T-cell (primary cell): ENCODE measurements at regions not wholly inside any gene's neighbourhood (a gene's known extent, or its start where the extent isn't known, plus 50 kb on each side); places are given as distances from the start of the nearest gene placed in this dataset.

ENCODE experiments used
- ATAC-seq, 4 experiments: fragments of 200-7000 bp in 3 of 4; fragments of 150-1000 bp in 1 of 4; cut with Tn5 transposase; replicated peaks in 1 of 4; 1 replicate in 3 of 4; 2 replicates in 1 of 4; pipeline ENCODE4 v1.10.0; 2021; ENCODE audit warnings: moderate library complexity in 3 of 4, mild to moderate bottlenecking in 2 of 4, moderate number of reproducible peaks in 1 of 4
- CTCF ChIA-PET, 2 donors: fragments of 300-600 bp; sonication (Branson Sonifier 250); formaldehyde crosslinking; loops; one replicate each; lab custom pipeline; 2022; ENCODE audit warnings: antibody characterized with exemption in 2 of 2; lab: Charles Lee
- POLR2A ChIA-PET, 2 donors: fragments of 300-600 bp; sonication (Branson Sonifier 250); formaldehyde crosslinking; loops; one replicate each; lab custom pipeline; 2022; ENCODE audit warnings: antibody characterized with exemption in 2 of 2; lab: Charles Lee
- DNase-seq, 35 experiments: peaks; one replicate each; pipeline versions ENCODE4 v3.0.0 to v3.0.0-alpha.2; 2013 to 2023
- H3K27ac ChIP-seq: one replicate; pipeline ENCODE4 v1.5.1; 2013; ENCODE audit warnings: low read length
- H3K27me3 ChIP-seq, 2 experiments: replicated peaks in 1 of 2; 1 replicate in 1 of 2; 2 replicates in 1 of 2; pipeline versions ENCODE4 v1.6.1 to v1.7.0; 2013; ENCODE audit warnings: low read length in 1 of 2, mixed read lengths in 1 of 2; ENCODE audit not compliant: control insufficient read depth in 2 of 2, insufficient read depth in 2 of 2; ENCODE audit errors: extremely low read depth in 1 of 2
- H3K36me3 ChIP-seq, 2 donors: 1 replicate in 1 of 2; 2 replicates in 1 of 2; pipeline versions ENCODE4 v1.6.1 to v1.7.0; 2013; ENCODE audit warnings: low read length in 1 of 2; ENCODE audit not compliant: control insufficient read depth in 2 of 2, insufficient read depth in 1 of 2; ENCODE audit errors: extremely low read depth in 1 of 2
- H3K4me1 ChIP-seq, 2 experiments: 1 replicate in 1 of 2; 2 replicates in 1 of 2; pipeline versions ENCODE4 v1.6.1 to v1.7.0; 2013; ENCODE audit warnings: low read length in 2 of 2, mixed read lengths in 1 of 2; ENCODE audit not compliant: insufficient read depth in 2 of 2, control insufficient read depth in 1 of 2; ENCODE audit errors: extremely low read depth in 1 of 2
- H3K4me3 ChIP-seq, 2 donors: 1 replicate in 1 of 2; 2 replicates in 1 of 2; pipeline versions ENCODE4 v1.5.1 to v1.7.0; 2013; ENCODE audit warnings: mild to moderate bottlenecking in 2 of 2, low read length in 1 of 2, moderate library complexity in 1 of 2; ENCODE audit not compliant: control insufficient read depth in 1 of 2; ENCODE audit errors: extremely low read depth in 1 of 2
- H3K9me3 ChIP-seq: 2 replicates; pipeline ENCODE4 v1.7.0; 2013
- H3K27ac Mint-ChIP-seq, 2 donors: one replicate each; pipeline ENCODE4 v1.8.0; 2020 to 2021; ENCODE audit warnings: mild to moderate bottlenecking in 2 of 2, mixed read lengths in 2 of 2
- H3K27me3 Mint-ChIP-seq, 2 donors: one replicate each; pipeline ENCODE4 v1.8.0; 2021 to 2022; ENCODE audit warnings: mixed read lengths in 2 of 2
- H3K36me3 Mint-ChIP-seq: one replicate; pipeline ENCODE4 v1.8.0; 2021; ENCODE audit warnings: mixed read lengths
- H3K4me1 Mint-ChIP-seq, 3 donors: one replicate each; pipeline ENCODE4 v1.8.0; 2020 to 2022; ENCODE audit warnings: mixed read lengths in 3 of 3, mild to moderate bottlenecking in 1 of 3
- H3K4me3 Mint-ChIP-seq, 3 donors: one replicate each; pipeline ENCODE4 v1.8.0; 2020 to 2022; ENCODE audit warnings: mild to moderate bottlenecking in 3 of 3, mixed read lengths in 3 of 3, moderate library complexity in 3 of 3
- H3K9me3 Mint-ChIP-seq, 3 donors: one replicate each; pipeline ENCODE4 v1.8.0; 2020 to 2022; ENCODE audit warnings: mixed read lengths in 3 of 3
- WGBS: methylation state at CpG from one replicate; pipeline ENCODE4 v1.1.5; 2013; ENCODE audit warnings: missing lambda C conversion rate; ENCODE audit not compliant: insufficient coverage; 5-methylcytosine and 5-hydroxymethylcytosine counted together

GRCh38 chr2:7915302-7916091 lies 766.4 kb upstream of the ID2 start:
- Mint-ChIP-seq H3K4me3 (no peak overlapping the region), H3K9me3 (no peaks in the 10 kb centered on the region), H3K4me1 (no peaks in the 10 kb centered on the region), H3K27ac (no peak overlapping the region), H3K36me3 (no peaks in the 10 kb centered on the region), H3K27me3 (no peaks in the 10 kb centered on the region)
- Histone ChIP-seq H3K27ac (no peak overlapping the region), H3K4me1 (no peaks in the 10 kb centered on the region), H3K36me3 (no peaks in the 10 kb centered on the region), H3K27me3 (no peaks in the 10 kb centered on the region), H3K4me3 (no peak overlapping the region), H3K9me3 (no peaks in the 10 kb centered on the region)
- ATAC-seq = no peak
- 92% methylated on average over 10 of the region's 14 CpGs for WGBS
- CTCF ChIA-PET = no interaction called here
- no peak for DNase-seq
- POLR2A ChIA-PET = no interaction called here

DNA sequence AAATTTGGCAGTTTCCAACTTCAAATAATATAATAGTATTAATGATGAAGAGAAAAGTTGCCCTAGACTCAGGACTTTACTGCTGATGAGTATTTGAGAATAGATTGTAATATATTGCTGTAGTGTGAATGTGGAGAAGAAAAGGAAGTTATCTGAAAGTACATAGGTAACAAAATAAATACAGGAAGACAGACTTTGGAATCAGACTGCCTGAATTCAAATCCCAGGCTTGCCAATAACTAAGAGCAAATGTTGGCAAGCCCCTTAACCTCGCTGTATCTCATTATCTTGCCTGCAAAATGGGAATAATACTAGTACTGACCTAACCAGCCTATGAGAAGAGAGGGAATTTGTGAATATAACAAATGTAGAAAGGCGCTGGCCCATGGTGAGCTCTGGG lies 765.2 kb upstream of the ID2 start:
- H3K4me1 ChIP-seq = no peaks in the 10 kb centered on the region
- H3K36me3 ChIP-seq = no peaks in the 10 kb centered on the region
- POLR2A ChIA-PET = no interaction called here
- H3K4me1 Mint-ChIP-seq = no peaks in the 10 kb centered on the region
- no peaks in the 10 kb centered on the region for H3K9me3 ChIP-seq
- H3K27me3 ChIP-seq = no peaks in the 10 kb centered on the region
- WGBS = 100% methylated on average over 1 of the region's 2 CpGs
- DNase-seq (no peak), ATAC-seq (no peak)
- no peak overlapping the region for H3K4me3 Mint-ChIP-seq
- H3K36me3 Mint-ChIP-seq = no peaks in the 10 kb centered on the region
- CTCF ChIA-PET = no interaction called here
- no peak overlapping the region for H3K27ac ChIP-seq
- no peaks in the 10 kb centered on the region for H3K27me3 Mint-ChIP-seq
- H3K9me3 Mint-ChIP-seq = no peaks in the 10 kb centered on the region
- H3K27ac Mint-ChIP-seq = no peak overlapping the region
- no peak overlapping the region for H3K4me3 ChIP-seq

DNA sequence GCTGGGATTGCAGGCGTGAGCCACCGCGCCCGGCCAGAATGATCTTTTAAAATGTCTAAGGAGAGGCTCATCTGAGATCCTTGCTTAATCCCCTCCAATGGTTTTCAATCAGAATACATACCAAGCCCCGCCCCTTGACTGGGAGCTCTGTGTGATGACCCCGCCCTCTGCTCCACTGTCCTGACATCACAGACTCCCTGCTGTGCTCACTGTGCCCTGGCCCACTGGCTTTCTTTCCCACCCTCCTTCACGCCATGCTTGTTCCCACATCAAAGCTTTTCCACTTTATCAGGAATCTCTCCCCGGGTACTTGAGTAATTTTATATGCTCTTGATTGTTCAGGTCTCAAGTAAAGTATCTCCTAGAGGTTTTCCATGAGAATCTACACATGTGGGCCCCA lies 762.3 kb upstream of the ID2 start:
- Mint-ChIP-seq H3K4me3 (no peak overlapping the region), H3K9me3 (peaks cover 0 to 9% (median 4%) of the 10 kb centered on the region in 3 donors), H3K27me3 (no peaks in the 10 kb centered on the region), H3K4me1 (no peaks in the 10 kb centered on the region), H3K27ac (no peak overlapping the region), H3K36me3 (no peaks in the 10 kb centered on the region)
- 100% methylated on average over 4 of the region's 8 CpGs for WGBS
- Histone ChIP-seq H3K36me3 (no peaks in the 10 kb centered on the region), H3K4me3 (no peak overlapping the region), H3K27ac (no peak overlapping the region), H3K27me3 (no peaks in the 10 kb centered on the region), H3K9me3 (no peaks in the 10 kb centered on the region), H3K4me1 (no peaks in the 10 kb centered on the region)
- ATAC-seq (no peak), DNase-seq (no peak)
- CTCF ChIA-PET = no interaction called here
- POLR2A ChIA-PET = no interaction called here

DNA sequence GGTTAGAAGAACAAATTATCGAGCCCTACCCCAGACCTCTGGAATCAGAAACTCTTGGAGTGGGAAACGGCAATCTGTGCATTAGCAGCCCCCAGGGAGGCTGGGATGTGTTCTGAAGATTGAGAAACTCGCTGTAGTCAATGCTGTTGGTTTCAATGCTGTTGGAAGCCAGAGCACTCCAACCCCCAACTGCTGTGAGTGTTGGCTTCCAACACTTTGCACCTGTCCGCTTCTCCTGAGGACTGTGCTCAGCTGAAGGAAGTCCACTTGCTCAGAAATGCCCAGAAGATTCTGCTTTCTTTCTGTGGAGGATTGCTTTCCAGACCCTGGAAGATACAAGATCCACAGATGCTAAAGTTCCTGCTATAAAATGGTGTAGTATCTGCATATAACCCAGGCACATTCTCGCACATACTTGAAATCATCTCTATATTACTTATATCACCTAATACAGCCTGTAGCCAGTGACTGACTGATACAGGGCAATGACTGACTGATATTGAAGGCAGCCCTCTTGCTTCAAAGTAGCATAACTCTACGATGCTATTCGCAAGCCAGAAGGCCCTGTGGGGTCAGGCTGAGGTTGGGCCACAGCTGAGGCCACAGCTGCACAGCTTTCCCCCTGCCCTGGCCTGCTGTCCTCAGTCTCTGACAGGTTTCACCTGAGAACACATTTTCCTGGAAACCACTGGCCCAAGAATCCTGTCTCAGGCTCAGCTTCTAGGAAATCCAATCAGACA lies 757.7 kb upstream of the ID2 start:
- Histone ChIP-seq H3K36me3 (no peaks in the 10 kb centered on the region), H3K9me3 (no peaks in the 10 kb centered on the region), H3K27me3 (no peaks in the 10 kb centered on the region), H3K4me3 (no peak overlapping the region), H3K27ac (no peak overlapping the region), H3K4me1 (no peaks in the 10 kb centered on the region)
- DNase-seq (no peak), ATAC-seq (no peak)
- no peaks in the 10 kb centered on the region for H3K36me3 Mint-ChIP-seq
- H3K27ac Mint-ChIP-seq = no peak overlapping the region
- H3K4me1 Mint-ChIP-seq = no peaks in the 10 kb centered on the region
- ChIA-PET POLR2A (no interaction called here), CTCF (no interaction called here)
- peaks cover 0 to 9% (median 4%) of the 10 kb centered on the region in 3 donors for H3K9me3 Mint-ChIP-seq
- WGBS = 66% methylated on average over 5 of the region's 7 CpGs
- H3K4me3 Mint-ChIP-seq = no peak overlapping the region
- H3K27me3 Mint-ChIP-seq = no peaks in the 10 kb centered on the region

DNA sequence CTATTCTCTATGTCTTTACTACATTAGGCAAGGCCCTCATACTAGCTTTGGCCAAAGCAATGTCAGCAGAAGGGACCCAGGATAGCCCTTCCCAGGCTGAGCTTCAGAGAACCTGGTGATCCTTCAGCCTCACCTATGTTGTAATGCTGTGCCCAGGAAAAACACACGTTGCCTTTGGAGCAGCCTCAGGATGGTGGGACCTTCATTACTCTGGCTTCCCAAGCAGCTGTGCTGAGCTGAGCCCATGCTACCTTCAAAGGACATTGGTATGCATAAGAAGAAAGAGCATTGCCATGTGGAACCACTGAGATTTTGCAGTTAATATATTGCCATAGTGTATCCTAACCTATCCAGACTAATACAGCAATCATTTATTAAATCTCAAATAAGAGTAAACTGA lies 756.4 kb upstream of the ID2 start:
- POLR2A ChIA-PET = interaction anchor here in 1 of 2 donors (0.6 kb wide), 1 partner anchor 560 kb away, joined by 10 read pairs; no protein-coding TSS in a partner anchor
- WGBS = 100% methylated on average over 1 of the region's 1 CpG

GRCh38 chr2:7927691-7928090 lies 754.2 kb upstream of the ID2 start:
- no peak overlapping the region for H3K4me3 Mint-ChIP-seq
- H3K36me3 Mint-ChIP-seq = no peaks in the 10 kb centered on the region
- H3K9me3 Mint-ChIP-seq = peaks cover 0 to 5% (median 4%) of the 10 kb centered on the region in 3 donors
- H3K27ac Mint-ChIP-seq = no peak overlapping the region
- peaks cover 0 to 4% (median 0%) of the 10 kb centered on the region in 3 donors for H3K4me1 Mint-ChIP-seq
- no peak for ATAC-seq
- Histone ChIP-seq H3K9me3 (no peaks in the 10 kb centered on the region), H3K4me1 (no peaks in the 10 kb centered on the region), H3K27me3 (no peaks in the 10 kb centered on the region), H3K4me3 (no peak overlapping the region), H3K36me3 (no peaks in the 10 kb centered on the region), H3K27ac (no peak overlapping the region)
- CTCF ChIA-PET = no interaction called here
- no CpG with 5 or more reads among the region's 2 CpGs for WGBS
- POLR2A ChIA-PET = no interaction called here
- no peak for DNase-seq
- no peaks in the 10 kb centered on the region for H3K27me3 Mint-ChIP-seq

More for the DNA sequence above, 756.4 kb upstream of the ID2 start:
- Histone ChIP-seq H3K4me1 (no peaks in the 10 kb centered on the region), H3K4me3 (no peak overlapping the region), H3K27ac (no peak overlapping the region), H3K9me3 (no peaks in the 10 kb centered on the region), H3K27me3 (no peaks in the 10 kb centered on the region), H3K36me3 (no peaks in the 10 kb centered on the region)
- H3K9me3 Mint-ChIP-seq = peaks cover 0 to 9% (median 4%) of the 10 kb centered on the region in 3 donors
- H3K27ac Mint-ChIP-seq = no peak overlapping the region
- ATAC-seq (no peak), DNase-seq (no peak)
- no peak overlapping the region for H3K4me3 Mint-ChIP-seq
- CTCF ChIA-PET = no interaction called here
- H3K36me3 Mint-ChIP-seq = no peaks in the 10 kb centered on the region
- no peaks in the 10 kb centered on the region for H3K27me3 Mint-ChIP-seq
- no peaks in the 10 kb centered on the region for H3K4me1 Mint-ChIP-seq
